IMR-90 (cell line): ENCODE measurements at regions not wholly inside any gene's neighbourhood (a gene's known extent, or its start where the extent isn't known, plus 50 kb on each side); places are given as distances from the start of the nearest gene placed in this dataset.

Source experiments
- ATAC-seq: fragments of 200-7000 bp; cut with Tn5 transposase; 2 replicates; pipeline ENCODE4 v1.9.1; 2020; ENCODE audit warnings: low read depth, mild to moderate bottlenecking, moderate library complexity
- BruUV-seq: library from RNA; stranded (reverse); fragments of 400-500 nt; replicated peaks from 2 replicates; lab custom pipeline; 2021; lab: Mats Ljungman, UMichigan
- CTCF ChIA-PET: fragments of 300-600 bp; formaldehyde crosslinking; extraction: SDS; loops from one replicate; lab custom pipeline; 2021; ENCODE audit warnings: antibody characterized with exemption; lab: Yijun Ruan, JAX
- POLR2A ChIA-PET: fragments of 300-600 bp; sonication (Branson Sonifier 250); formaldehyde crosslinking; loops from one replicate; lab custom pipeline; 2022; ENCODE audit warnings: antibody characterized with exemption; ENCODE audit not compliant: unreplicated experiment; lab: Charles Lee
- DNase-seq: peaks from one replicate; pipeline ENCODE4 v3.0.0; 2013
- H2AFZ ChIP-seq: replicated peaks from 2 replicates; pipeline ENCODE3; 2013; ENCODE audit warnings: low read length, mild to moderate bottlenecking; ENCODE audit not compliant: poor library complexity
- H2AK5ac ChIP-seq: 2 replicates; pipeline ENCODE4 v1.6.1; 2013; ENCODE audit warnings: low read depth, low read length, inconsistent platforms
- H2AK9ac ChIP-seq: replicated peaks from 2 replicates; pipeline ENCODE3; 2013; ENCODE audit warnings: mild to moderate bottlenecking, low read depth, low read length, moderate library complexity; ENCODE audit not compliant: poor library complexity
- H2BK120ac ChIP-seq: 2 replicates; pipeline ENCODE4 v1.6.1; 2013; ENCODE audit warnings: low read depth, low read length, inconsistent platforms
- H2BK15ac ChIP-seq: 3 replicates; pipeline ENCODE4 v1.6.1; 2013; ENCODE audit warnings: low read depth, low read length, inconsistent platforms
- H2BK20ac ChIP-seq: 2 replicates; pipeline ENCODE4 v1.6.1; 2013; ENCODE audit warnings: low read depth, mild to moderate bottlenecking, inconsistent platforms, low read length, moderate library complexity
- H2BK5ac ChIP-seq: 2 replicates; pipeline ENCODE4 v1.6.1; 2013; ENCODE audit warnings: mild to moderate bottlenecking, low read depth, low read length, inconsistent platforms; ENCODE audit not compliant: poor library complexity, severe bottlenecking
- H3K14ac ChIP-seq: replicated peaks from 2 replicates; pipeline ENCODE4 v1.6.1; 2013; ENCODE audit warnings: low read depth, low read length, inconsistent platforms
- H3K18ac ChIP-seq: 2 replicates; pipeline ENCODE4 v1.6.1; 2013; ENCODE audit warnings: low read depth, low read length, control low read depth
- H3K23ac ChIP-seq: 2 replicates; pipeline ENCODE4 v1.6.1; 2013; ENCODE audit warnings: low read depth, low read length, inconsistent platforms
- H3K27ac ChIP-seq: 2 replicates; pipeline ENCODE4 v1.5.1; 2013; ENCODE audit warnings: mild to moderate bottlenecking, control low read depth, low read length; ENCODE audit not compliant: insufficient read depth
- H3K27me3 ChIP-seq: 2 replicates; pipeline ENCODE4 v1.6.1; 2013; ENCODE audit warnings: low read length; ENCODE audit not compliant: control insufficient read depth, insufficient read depth
- H3K36me3 ChIP-seq: 2 replicates; pipeline ENCODE4 v1.6.1; 2013; ENCODE audit warnings: low read length, mixed read lengths; ENCODE audit not compliant: control insufficient read depth, insufficient read depth
- H3K4ac ChIP-seq: 2 replicates; pipeline ENCODE4 v1.6.1; 2013; ENCODE audit warnings: low read depth, low read length, inconsistent platforms
- H3K4me1 ChIP-seq: 2 replicates; pipeline ENCODE4 v1.6.1; 2013; ENCODE audit warnings: low read length, mixed read lengths; ENCODE audit not compliant: control insufficient read depth, insufficient read depth
- H3K4me2 ChIP-seq: 2 replicates; pipeline ENCODE4 v1.6.1; 2013; ENCODE audit warnings: low read depth, mild to moderate bottlenecking, control low read depth, low read length, moderate library complexity
- H3K4me3 ChIP-seq: 2 replicates; pipeline ENCODE4 v1.5.1; 2013; ENCODE audit warnings: low read depth, mild to moderate bottlenecking, control low read depth, low read length, moderate library complexity; ENCODE audit not compliant: insufficient read depth
- H3K56ac ChIP-seq: 2 replicates; pipeline ENCODE4 v1.6.1; 2013; ENCODE audit warnings: low read length, inconsistent platforms; ENCODE audit not compliant: insufficient read depth; ENCODE audit errors: extremely low read depth
- H3K79me1 ChIP-seq, 2 experiments: 2 replicates each; pipeline ENCODE4 v1.6.1; 2013; ENCODE audit warnings: low read length in 2 of 2, inconsistent platforms in 1 of 2, low read depth in 1 of 2
- H3K9ac ChIP-seq: 2 replicates; pipeline ENCODE4 v1.6.1; 2013; ENCODE audit warnings: low read depth, low read length, control low read depth
- H3K9me1 ChIP-seq: 2 replicates; pipeline ENCODE4 v1.6.1; 2013; ENCODE audit warnings: low read length, inconsistent platforms; ENCODE audit not compliant: insufficient read depth
- H3K9me3 ChIP-seq: 2 replicates; pipeline ENCODE4 v1.6.1; 2013; ENCODE audit warnings: low read length; ENCODE audit not compliant: control insufficient read depth, insufficient read depth
- H4K20me1 ChIP-seq: 2 replicates; pipeline ENCODE4 v1.6.1; 2013; ENCODE audit warnings: low read length, inconsistent platforms; ENCODE audit not compliant: insufficient read depth
- H4K5ac ChIP-seq: 2 replicates; pipeline ENCODE4 v1.6.1; 2013; ENCODE audit warnings: mild to moderate bottlenecking, low read depth, low read length, control low read depth
- H4K8ac ChIP-seq, 2 experiments: 2 replicates each; pipeline ENCODE4 v1.6.1; 2013; ENCODE audit warnings: low read depth in 2 of 2, low read length in 2 of 2, control low read depth in 1 of 2, inconsistent platforms in 1 of 2
- H4K91ac ChIP-seq: 2 replicates; pipeline ENCODE4 v1.6.1; 2013; ENCODE audit warnings: low read depth, low read length, inconsistent platforms; ENCODE audit not compliant: insufficient read depth
- NFE2L2 ChIP-seq: fragments of 150-350 bp; IDR thresholded peaks from 2 replicates; pipeline ENCODE4 v1.6.1; 2016; ENCODE audit warnings: low read depth, mild to moderate bottlenecking, low read length
- WGBS, 2 experiments: methylation state at CpG; one replicate each; pipeline versions ENCODE4 v1.1.5 to v1.1.7; 2013; ENCODE audit warnings: missing lambda C conversion rate in 2 of 2; ENCODE audit not compliant: insufficient read length in 1 of 2; ENCODE audit errors: extremely low coverage in 2 of 2; 5-methylcytosine and 5-hydroxymethylcytosine counted together
- dilution Hi-C: fragments of 300-500 bp; cut with HindIII; formaldehyde crosslinking; loops from one replicate; pipeline ENCODE4 v1.14.3; 2018; ENCODE audit warnings: low sequenced_read_pairs; ENCODE audit not compliant: unreplicated experiment
- in situ Hi-C: fragments of 300-500 bp; cut with MboI; formaldehyde crosslinking; loops from 3 replicates; pipeline ENCODE4 v1.14.3; 2019; ENCODE audit warnings: low sequenced_read_pairs, inconsistent platforms, mixed read lengths
- intact Hi-C: fragments of 100-400 bp; cut with micrococcal nuclease; formaldehyde crosslinking; loops from 2 replicates; pipeline ENCODE4 v1.10.0; 2022

- ChIA-PET CTCF (no interaction called here), POLR2A (no interaction called here)
- no peak overlapping the region for H4K5ac ChIP-seq
- H4K91ac ChIP-seq, result no peak overlapping the region
- no peak overlapping the region for H3K18ac ChIP-seq
- no peak overlapping the region for H3K23ac ChIP-seq
- no peak overlapping the region for H2BK20ac ChIP-seq
- H3K9me1 ChIP-seq, result no peaks in the 10 kb centered on the region
- no peak for TF ChIP-seq NFE2L2
- H3K14ac ChIP-seq, result no peak overlapping the region
- no peak overlapping the region for H2AK5ac ChIP-seq
- H3K4me1 ChIP-seq, result no peaks in the 10 kb centered on the region
- dilution Hi-C loops, result no loop called here
- H2AK9ac ChIP-seq, result no peak overlapping the region
- no peak overlapping the region for H3K56ac ChIP-seq
- WGBS, 2 experiments, result no CpG with 5 or more reads among the region's 1 CpG
- H3K4ac ChIP-seq, result no peak overlapping the region
- no peaks in the 10 kb centered on the region for H3K27me3 ChIP-seq
- no peak for ATAC-seq
- no peak overlapping the region for H2BK120ac ChIP-seq
- no peak overlapping the region for H3K4me3 ChIP-seq
- no peaks in the 10 kb centered on the region for H3K36me3 ChIP-seq
- H3K27ac ChIP-seq, result no peak overlapping the region
- H3K4me2 ChIP-seq, result no peak overlapping the region
- no TSS peak for BruUV-seq
- no peaks in the 10 kb centered on the region for H4K20me1 ChIP-seq
- no peak overlapping the region for H4K8ac ChIP-seq
- DNase-seq, result no peak
- H2BK5ac ChIP-seq, result no peak overlapping the region
- no peak overlapping the region for H3K9ac ChIP-seq
- peaks cover 2% of the 10 kb centered on the region; the same call in 1 of the 2 replicates for H3K9me3 ChIP-seq
- H2BK15ac ChIP-seq, result no peak overlapping the region
- H2AFZ ChIP-seq, result no peak overlapping the region
- intact Hi-C loops, result no loop called here
- in situ Hi-C loops, result no loop called here
- no peaks in the 10 kb centered on the region for H3K79me1 ChIP-seq
These were observed 824.9 kb downstream of the KLHL13 start for GRCh38 chrX:117291760-117292159.
